GM21526 (cell line): ENCODE measurements at regions not wholly inside any gene's neighbourhood (a gene's known extent, or its start where the extent isn't known, plus 50 kb on each side); places are given as distances from the start of the nearest gene placed in this dataset.
"Not testable (repeated sequence)": the region's sequence is repeated elsewhere in the genome, so short reads cannot be mapped to it uniquely, and the experiment has no call there.

Experiments used
- ATAC-seq: cut with Tn5 transposase; IDR thresholded peaks from one replicate; pipeline ENCODE4 v1.9.1; 2021; ENCODE audit warnings: moderate library complexity; ENCODE audit not compliant: unreplicated experiment, low FRiP score

DNA sequence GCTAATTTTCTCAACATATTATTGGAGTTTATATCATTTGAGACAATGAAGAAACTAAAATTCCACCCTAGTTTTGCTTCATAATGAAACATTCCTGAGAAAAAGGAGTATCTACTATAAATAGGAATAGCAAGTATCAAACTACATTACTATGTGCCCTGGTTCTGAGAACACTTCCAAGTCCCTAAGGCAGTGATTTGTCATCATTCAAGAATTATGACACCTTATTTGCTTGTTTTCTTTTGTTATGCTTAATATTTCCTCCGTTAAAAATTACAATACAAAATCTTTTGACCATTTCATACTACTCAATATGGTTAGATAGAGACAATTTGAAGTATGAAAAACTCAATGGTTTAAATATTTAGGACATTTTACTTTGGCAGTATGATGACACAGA is 707.8 kb upstream of the GOLIM4 start:
- no peak for ATAC-seq

DNA sequence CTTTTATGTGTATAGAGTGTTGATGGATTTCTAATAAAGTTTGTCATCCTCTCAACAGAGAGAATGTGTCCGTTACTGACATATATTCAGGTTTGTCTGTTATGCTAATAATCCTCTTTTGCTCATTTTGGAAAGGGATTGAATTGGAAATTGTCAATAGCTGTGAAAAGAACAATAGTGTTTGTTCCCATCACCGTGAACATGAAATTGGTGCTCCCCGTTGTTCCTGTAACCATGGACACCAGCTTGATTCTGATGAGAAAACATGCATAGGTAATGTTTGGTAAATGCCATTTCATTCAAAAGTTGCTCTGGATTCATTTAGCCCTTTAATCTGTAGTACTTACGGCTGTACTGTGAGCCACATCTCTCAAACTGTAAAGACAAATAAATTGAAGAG is 707.0 kb upstream of the GOLIM4 start:
- ATAC-seq, result no peak

GRCh38 chr3:168801794-168802193 is 706.1 kb upstream of the GOLIM4 start:
- ATAC-seq, result no peak

DNA sequence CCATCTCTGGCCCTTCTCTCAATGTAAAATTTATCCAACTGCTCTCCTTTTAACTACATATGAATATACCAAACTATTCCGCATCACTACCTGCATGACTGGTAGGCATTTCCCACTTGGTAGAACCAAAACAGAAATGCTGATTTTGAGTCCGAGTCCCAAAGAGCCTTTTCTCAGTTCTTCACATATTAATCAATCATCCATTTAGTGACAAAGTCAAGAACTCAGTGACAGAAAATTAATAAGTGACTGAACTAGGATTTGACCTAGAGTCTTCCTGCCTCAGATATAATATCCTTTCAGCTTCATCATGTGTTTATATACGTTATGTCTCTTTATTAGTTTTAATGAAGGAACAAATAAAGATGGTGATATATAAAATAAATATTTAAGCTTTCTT is 700.6 kb upstream of the GOLIM4 start:
- ATAC-seq, result no peak

DNA sequence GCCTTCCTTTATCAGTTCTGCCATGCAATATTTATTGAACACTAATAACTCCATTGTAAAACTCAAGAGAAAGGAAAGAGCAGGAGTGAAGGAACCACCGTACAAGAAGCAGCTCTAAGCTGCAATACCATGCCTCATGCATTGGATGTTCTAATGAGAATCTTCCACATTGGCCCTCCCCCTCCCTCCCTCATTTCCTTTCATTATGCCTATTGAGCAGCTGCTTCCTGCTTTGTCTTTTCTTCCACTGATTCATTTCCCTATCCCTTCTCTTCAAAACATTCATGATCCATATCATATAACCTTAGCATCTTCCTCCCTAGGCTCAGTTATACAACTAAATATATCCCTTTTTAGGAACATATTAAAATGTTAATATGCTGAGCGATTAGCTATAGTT is 698.7 kb upstream of the GOLIM4 start:
- no peak for ATAC-seq

DNA sequence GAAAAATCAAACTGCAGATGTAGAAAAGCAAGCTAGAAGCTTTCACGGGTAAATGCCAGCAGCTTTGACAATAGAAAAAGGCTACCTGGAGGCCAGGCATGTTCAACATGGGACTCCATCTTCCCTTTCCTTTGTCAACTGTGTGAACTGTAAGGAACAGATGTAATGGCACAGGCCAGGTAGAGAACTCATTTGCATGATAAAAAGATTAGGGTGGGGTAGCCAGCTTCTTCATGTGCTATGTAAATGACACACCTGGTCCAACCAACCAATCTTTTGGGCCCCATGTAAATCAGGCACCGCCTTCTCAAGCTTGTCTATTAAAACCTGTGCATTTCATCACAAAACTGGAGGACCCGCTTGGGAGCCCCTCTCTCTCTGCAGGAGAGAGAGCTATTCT is 686.5 kb upstream of the GOLIM4 start:
- ATAC-seq, result no peak

DNA sequence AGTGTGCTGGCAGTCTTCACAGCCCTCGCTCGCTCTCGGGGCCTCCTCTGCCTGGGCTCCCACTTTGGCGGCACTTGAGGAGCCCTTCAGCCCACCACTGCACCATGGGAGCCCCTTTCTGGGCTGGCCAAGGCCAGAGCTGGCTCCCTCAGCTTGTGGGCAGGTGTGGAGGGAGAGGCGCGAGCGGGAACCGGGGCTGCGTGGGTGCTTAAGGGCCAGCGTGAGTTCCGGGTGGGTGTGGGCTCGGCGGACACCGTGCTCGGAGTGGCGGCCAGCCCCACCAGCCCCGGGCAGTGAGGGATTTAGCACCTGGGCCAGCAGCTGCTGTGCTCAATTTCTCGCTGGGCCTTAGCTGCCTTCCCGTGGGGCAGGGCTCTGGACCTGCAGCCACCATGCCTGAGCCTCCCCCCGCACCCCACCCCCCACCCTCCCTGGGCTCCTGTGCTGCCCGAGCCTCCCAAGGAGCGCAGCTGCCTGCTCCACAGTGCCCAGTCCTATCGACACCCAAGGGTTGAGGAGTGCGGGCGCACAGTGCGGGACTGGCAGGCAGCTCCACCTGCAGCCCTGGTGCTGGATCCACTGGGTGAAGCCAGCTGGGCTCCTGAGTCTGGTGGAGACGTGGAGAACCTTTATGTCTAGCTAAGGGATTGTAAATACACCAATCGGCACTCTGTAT is 684.4 kb upstream of the GOLIM4 start:
- not testable (repeated sequence) for ATAC-seq

DNA sequence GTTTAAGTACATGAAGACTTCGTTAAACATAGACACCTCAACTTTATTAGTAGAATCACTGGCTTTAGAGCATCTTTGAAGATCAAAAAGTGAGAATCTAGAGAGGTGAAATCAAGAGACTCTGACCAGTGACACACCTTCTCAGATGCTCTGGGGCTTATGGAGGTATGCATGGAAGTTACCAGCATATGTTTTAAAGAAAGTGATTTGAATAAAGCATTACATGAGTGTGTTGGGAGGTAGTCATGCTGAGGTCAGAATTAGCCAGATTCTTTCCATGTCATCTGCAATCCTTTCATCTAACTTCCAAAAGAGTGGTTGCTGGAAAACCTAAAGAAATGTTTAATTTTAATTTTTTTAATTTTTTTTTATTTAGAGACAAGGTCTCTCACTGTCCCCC is 658.0 kb upstream of the GOLIM4 start:
- ATAC-seq, result no peak

- no peak for ATAC-seq
Observed at GRCh38 chr3:168752339-168752738, 656.6 kb upstream of the GOLIM4 start.

GRCh38 chr3:168747697-168748096 is 652.0 kb upstream of the GOLIM4 start:
- no peak for ATAC-seq

GRCh38 chr3:168738527-168739325 is 643.0 kb upstream of the GOLIM4 start:
- ATAC-seq, result no peak

GRCh38 chr3:168736202-168736601 is 640.5 kb upstream of the GOLIM4 start:
- no peak for ATAC-seq

GRCh38 chr3:168730073-168730472 is 634.3 kb upstream of the GOLIM4 start:
- ATAC-seq, result no peak

DNA sequence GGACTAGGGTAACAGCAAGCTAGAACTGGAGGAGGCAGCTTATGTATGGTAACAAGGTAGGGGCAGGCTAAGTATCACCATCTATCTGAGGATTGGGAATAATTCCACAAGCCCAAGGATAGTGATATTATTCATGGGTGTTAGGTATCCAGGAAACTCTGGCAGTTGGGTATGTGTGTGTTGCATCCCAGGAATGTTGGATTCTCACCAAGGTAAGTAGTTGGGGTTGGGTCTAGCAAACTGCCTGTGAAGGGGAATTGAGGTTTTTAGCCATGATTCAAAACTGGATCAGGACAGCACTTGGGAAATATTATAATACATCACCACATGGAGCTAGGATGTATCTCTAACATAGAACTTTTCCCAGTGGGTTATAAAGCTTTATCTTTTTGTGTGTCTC is 626.4 kb upstream of the GOLIM4 start:
- ATAC-seq, result no peak

- peak; percentile 96 for ATAC-seq
Observed at GRCh38 chr3:168714609-168715240, 619.0 kb upstream of the GOLIM4 start.

GRCh38 chr3:168709073-168709472 is 613.3 kb upstream of the GOLIM4 start:
- ATAC-seq, result no peak

GRCh38 chr3:168707900-168708299 is 612.2 kb upstream of the GOLIM4 start:
- ATAC-seq, result peak; percentile 93

DNA sequence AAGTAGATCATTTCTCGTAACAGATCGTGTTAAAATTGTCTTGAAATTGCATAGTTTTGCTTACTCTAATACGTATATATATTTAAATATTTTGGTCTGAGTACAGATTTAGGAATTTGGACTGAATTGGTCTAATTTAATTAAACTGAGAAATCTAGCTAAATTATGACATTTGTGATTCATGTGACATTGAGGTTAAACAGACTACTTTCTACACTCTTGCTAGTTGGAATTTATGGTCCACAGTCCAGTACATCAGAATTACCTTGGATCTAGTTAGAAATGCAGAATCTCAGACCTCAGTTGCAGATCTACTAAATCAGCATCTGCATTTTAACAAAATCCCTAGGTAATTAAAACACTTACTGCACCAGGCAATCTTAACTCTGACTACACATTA is 609.7 kb upstream of the GOLIM4 start:
- no peak for ATAC-seq

- ATAC-seq, result no peak
Observed at GRCh38 chr3:168696051-168696450, 600.3 kb upstream of the GOLIM4 start.

GRCh38 chr3:168693870-168694269 is 598.1 kb upstream of the GOLIM4 start:
- no peak for ATAC-seq

GRCh38 chr3:168688267-168688666 is 592.5 kb upstream of the GOLIM4 start:
- ATAC-seq, result no peak

GRCh38 chr3:168684519-168684918 is 588.8 kb upstream of the GOLIM4 start:
- ATAC-seq, result no peak
